ENCODE measurements at regions not wholly inside any gene's neighbourhood (a gene's known extent, or its start where the extent isn't known, plus 50 kb on each side); places are given as distances from the start of the nearest gene placed in this dataset.

GRCh38 chr2:37796481-37796880 lies 125.0 kb upstream of the CDC42EP3 start:
- Histone ChIP-seq H3K27ac (ENCODE audit: low read depth in 1 of 2, low read length in 2 of 2) (no peak overlapping the region), H3K27me3 (ENCODE audit: control insufficient read depth in 4 of 4, insufficient read depth in 4 of 4, low read length in 3 of 4) (no peaks in the 10 kb centered on the region), H3K4me3 (ENCODE audit: low read depth in 1 of 3, low read length in 3 of 3) (no peak overlapping the region), H3K9me3 (ENCODE audit: control insufficient read depth in 4 of 4, low read length in 3 of 4) (no peaks in the 10 kb centered on the region), H3K4me1 (ENCODE audit: control insufficient read depth in 4 of 4, insufficient read depth in 4 of 4, low read length in 3 of 4) (no peaks in the 10 kb centered on the region), H3K9ac (ENCODE audit: low read depth in 1 of 2, low read length in 2 of 2) (no peak overlapping the region), H3K36me3 (ENCODE audit: control insufficient read depth in 4 of 4, insufficient read depth in 3 of 4, low read depth in 1 of 4, low read length in 3 of 4) (no peaks in the 10 kb centered on the region)
- TF ChIP-seq RXRA (IDR thresholded peaks at IDR 0.05): no peak
- no peak for TF ChIP-seq FOXA1 (IDR thresholded peaks at IDR 0.05)
- TF ChIP-seq NR2F2 (IDR thresholded peaks at IDR 0.05): no peak
- no peak for TF ChIP-seq SP1 (IDR thresholded peaks at IDR 0.05)
- WGBS: 89% methylated on average over 4 of the region's 4 CpGs
- DNase-seq (ENCODE audit: low spot score): no peak

GRCh38 chr2:37797081-37797480 lies 125.6 kb upstream of the CDC42EP3 start:
- no peak overlapping the region for H3K27ac ChIP-seq (ENCODE audit: low read depth in 1 of 2, low read length in 2 of 2)
- H3K36me3 ChIP-seq (ENCODE audit: control insufficient read depth in 4 of 4, insufficient read depth in 3 of 4, low read depth in 1 of 4, low read length in 3 of 4): no peaks in the 10 kb centered on the region
- no peak for DNase-seq (ENCODE audit: low spot score)
- WGBS: 83% methylated on average over 3 of the region's 3 CpGs
- no peaks in the 10 kb centered on the region for H3K27me3 ChIP-seq (ENCODE audit: control insufficient read depth in 4 of 4, insufficient read depth in 4 of 4, low read length in 3 of 4)
- no peaks in the 10 kb centered on the region for H3K9me3 ChIP-seq (ENCODE audit: control insufficient read depth in 4 of 4, low read length in 3 of 4)
- no peak overlapping the region for H3K4me3 ChIP-seq (ENCODE audit: low read depth in 1 of 3, low read length in 3 of 3)
- no peaks in the 10 kb centered on the region for H3K4me1 ChIP-seq (ENCODE audit: control insufficient read depth in 4 of 4, insufficient read depth in 4 of 4, low read length in 3 of 4)
- no peak overlapping the region for H3K9ac ChIP-seq (ENCODE audit: low read depth in 1 of 2, low read length in 2 of 2)
- TF ChIP-seq, protein P1, sequence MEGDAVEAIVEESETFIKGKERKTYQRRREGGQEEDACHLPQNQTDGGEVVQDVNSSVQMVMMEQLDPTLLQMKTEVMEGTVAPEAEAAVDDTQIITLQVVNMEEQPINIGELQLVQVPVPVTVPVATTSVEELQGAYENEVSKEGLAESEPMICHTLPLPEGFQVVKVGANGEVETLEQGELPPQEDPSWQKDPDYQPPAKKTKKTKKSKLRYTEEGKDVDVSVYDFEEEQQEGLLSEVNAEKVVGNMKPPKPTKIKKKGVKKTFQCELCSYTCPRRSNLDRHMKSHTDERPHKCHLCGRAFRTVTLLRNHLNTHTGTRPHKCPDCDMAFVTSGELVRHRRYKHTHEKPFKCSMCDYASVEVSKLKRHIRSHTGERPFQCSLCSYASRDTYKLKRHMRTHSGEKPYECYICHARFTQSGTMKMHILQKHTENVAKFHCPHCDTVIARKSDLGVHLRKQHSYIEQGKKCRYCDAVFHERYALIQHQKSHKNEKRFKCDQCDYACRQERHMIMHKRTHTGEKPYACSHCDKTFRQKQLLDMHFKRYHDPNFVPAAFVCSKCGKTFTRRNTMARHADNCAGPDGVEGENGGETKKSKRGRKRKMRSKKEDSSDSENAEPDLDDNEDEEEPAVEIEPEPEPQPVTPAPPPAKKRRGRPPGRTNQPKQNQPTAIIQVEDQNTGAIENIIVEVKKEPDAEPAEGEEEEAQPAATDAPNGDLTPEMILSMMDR (IDR thresholded peaks at IDR 0.05; ENCODE audit: low read depth, low read length, missing input control): no peak
- TF ChIP-seq ATF3 (IDR thresholded peaks at IDR 0.05): no peak
- no peak for TF ChIP-seq HNF4G (IDR thresholded peaks at IDR 0.05)
- TF ChIP-seq JUND (IDR thresholded peaks at IDR 0.05): no peak
- no peak for TF ChIP-seq REST (IDR thresholded peaks at IDR 0.05)
- no peak for TF ChIP-seq GABPA (IDR thresholded peaks at IDR 0.05 in 1 of 2, conservative IDR thresholded peaks at IDR 0.05 in 1 of 2)
- no peak for TF ChIP-seq YY1 (IDR thresholded peaks at IDR 0.05)
- TF ChIP-seq TAF1 (conservative IDR thresholded peaks at IDR 0.05): no peak
- TF ChIP-seq RAD21 (IDR thresholded peaks at IDR 0.05): no peak

DNA sequence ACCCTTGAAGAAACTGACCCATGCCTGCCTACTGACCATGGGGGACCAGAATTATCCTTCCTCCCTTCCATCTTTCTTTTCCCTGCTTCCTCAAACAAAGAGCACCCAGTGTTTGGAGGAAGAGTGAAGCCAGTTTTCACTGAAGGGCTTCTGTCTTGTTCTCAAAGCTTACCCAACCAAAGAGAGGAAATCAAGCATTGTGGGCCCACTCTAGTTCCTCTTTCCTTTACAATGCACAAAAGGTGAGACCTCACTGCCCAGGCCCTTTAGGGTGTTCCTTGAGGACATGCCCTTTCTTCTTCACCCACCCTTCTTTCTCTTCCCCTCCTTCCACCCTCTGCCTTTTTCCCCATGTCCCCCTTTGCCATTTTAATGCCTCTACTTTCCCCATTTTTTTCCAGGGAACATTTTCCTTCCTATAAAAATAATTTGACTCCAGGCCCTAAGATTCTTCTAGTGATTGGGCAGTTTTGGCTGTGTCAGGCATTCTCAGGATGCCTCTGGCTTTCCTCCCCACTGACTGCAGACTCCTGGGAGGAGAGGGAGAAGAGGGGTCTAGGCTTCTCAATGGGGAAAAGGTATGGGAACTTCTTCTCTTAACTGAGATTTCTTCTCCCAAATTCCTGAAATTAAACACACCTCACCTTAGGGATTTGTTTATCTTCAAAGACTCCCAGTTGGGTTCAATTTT lies 126.6 kb upstream of the RMDN2 start:
- Histone ChIP-seq H3K4me1 (ENCODE audit: control insufficient read depth in 4 of 4, insufficient read depth in 4 of 4, low read length in 3 of 4) (no peaks in the 10 kb centered on the region), H3K9me3 (ENCODE audit: control insufficient read depth in 4 of 4, low read length in 3 of 4) (no peaks in the 10 kb centered on the region), H3K9ac (ENCODE audit: low read depth in 1 of 2, low read length in 2 of 2) (no peak overlapping the region), H3K4me3 (ENCODE audit: low read depth in 1 of 3, low read length in 3 of 3) (no peak overlapping the region), H3K27ac (ENCODE audit: low read depth in 1 of 2, low read length in 2 of 2) (no peak overlapping the region), H3K27me3 (ENCODE audit: control insufficient read depth in 4 of 4, insufficient read depth in 4 of 4, low read length in 3 of 4) (no peaks in the 10 kb centered on the region), H3K36me3 (ENCODE audit: control insufficient read depth in 4 of 4, insufficient read depth in 3 of 4, low read depth in 1 of 4, low read length in 3 of 4) (no peaks in the 10 kb centered on the region)
- TF ChIP-seq, protein P2, sequence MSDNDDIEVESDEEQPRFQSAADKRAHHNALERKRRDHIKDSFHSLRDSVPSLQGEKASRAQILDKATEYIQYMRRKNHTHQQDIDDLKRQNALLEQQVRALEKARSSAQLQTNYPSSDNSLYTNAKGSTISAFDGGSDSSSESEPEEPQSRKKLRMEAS (IDR thresholded peaks at IDR 0.05): no peak
- TF ChIP-seq GABPA (IDR thresholded peaks at IDR 0.05 in 1 of 2, conservative IDR thresholded peaks at IDR 0.05 in 1 of 2): no peak
- no peak for TF ChIP-seq FOXA1 (IDR thresholded peaks at IDR 0.05)
- TF ChIP-seq SP1 (IDR thresholded peaks at IDR 0.05): no peak
- no peak for DNase-seq (ENCODE audit: low spot score)
